RWPE1 (cell line): ENCODE measurements at regions not wholly inside any gene's neighbourhood (a gene's known extent, or its start where the extent isn't known, plus 50 kb on each side); places are given as distances from the start of the nearest gene placed in this dataset.

ENCODE experiments used
- CTCF ChIA-PET: fragments of 350-600 bp; sonication (Branson Sonifier 250); formaldehyde crosslinking; extraction: SDS; loops from one replicate; lab custom pipeline; 2021; lab: Yijun Ruan, JAX
- POLR2A ChIA-PET: fragments of 400-600 bp; formaldehyde crosslinking; extraction: SDS; loops from one replicate; lab custom pipeline; 2020; ENCODE audit warnings: antibody characterized with exemption; ENCODE audit not compliant: low non-redundant PET; lab: Yijun Ruan, JAX
- DNase-seq: peaks from one replicate; pipeline ENCODE4 v3.0.0; 2012; ENCODE audit warnings: low spot score
- H3K27ac ChIP-seq: fragments of 450-650 bp; 2 replicates; pipeline ENCODE4 v1.5.1; 2017
- CTCF ChIP-seq: fragments of 450-650 bp; conservative IDR thresholded peaks from 2 replicates; pipeline ENCODE4 v1.5.1; 2017; ENCODE audit warnings: low read depth, mild to moderate bottlenecking

GRCh38 chr20:57031867-57032355, 234.5 kb downstream of the BMP7 start:
- ChIA-PET CTCF (interaction anchor here (0.7 kb wide), 1 partner anchor 15 kb away, joined by 6 read pairs; no protein-coding TSS in a partner anchor), POLR2A (no interaction called here)
- H3K27ac ChIP-seq = no peak overlapping the region
- TF ChIP-seq CTCF = no peak
- no peak for DNase-seq

GRCh38 chr20:57032847-57033246, 233.6 kb downstream of the BMP7 start:
- no peak overlapping the region for H3K27ac ChIP-seq
- TF ChIP-seq CTCF = no peak
- POLR2A ChIA-PET = no interaction called here
- CTCF ChIA-PET = interaction anchor here (0.5 to 0.7 kb wide), 2 partner anchors 15 to 407 kb away, joined by 3 to 6 read pairs; no protein-coding TSS in a partner anchor
- no peak for DNase-seq

- DNase-seq = no peak
- ChIA-PET POLR2A (no interaction called here), CTCF (no interaction called here)
- H3K27ac ChIP-seq = no peak overlapping the region
- no peak for TF ChIP-seq CTCF
Measured at GRCh38 chr20:57034001-57034400, 232.4 kb downstream of the BMP7 start.

GRCh38 chr20:57037689-57038088, 228.8 kb downstream of the BMP7 start:
- no peak for TF ChIP-seq CTCF
- DNase-seq = no peak
- no peak overlapping the region for H3K27ac ChIP-seq
- CTCF ChIA-PET = no interaction called here
- POLR2A ChIA-PET = no interaction called here

- POLR2A ChIA-PET = interaction anchor here (0.6 kb wide), 1 partner anchor 281 kb away, joined by 3 read pairs; no protein-coding TSS in a partner anchor
- TF ChIP-seq CTCF = no peak
- no peak for DNase-seq
- H3K27ac ChIP-seq = no peak overlapping the region
- CTCF ChIA-PET = no interaction called here
Measured at GRCh38 chr20:57038608-57039440, 227.6 kb downstream of the BMP7 start.

- ChIA-PET POLR2A (no interaction called here), CTCF (no interaction called here)
- no peak overlapping the region for H3K27ac ChIP-seq
- no peak for TF ChIP-seq CTCF
- DNase-seq = no peak
Measured at GRCh38 chr20:57040466-57040865, 226.0 kb downstream of the BMP7 start.
